ENCODE measurements at regions not wholly inside any gene's neighbourhood (a gene's known extent, or its start where the extent isn't known, plus 50 kb on each side); places are given as distances from the start of the nearest gene placed in this dataset.

DNA sequence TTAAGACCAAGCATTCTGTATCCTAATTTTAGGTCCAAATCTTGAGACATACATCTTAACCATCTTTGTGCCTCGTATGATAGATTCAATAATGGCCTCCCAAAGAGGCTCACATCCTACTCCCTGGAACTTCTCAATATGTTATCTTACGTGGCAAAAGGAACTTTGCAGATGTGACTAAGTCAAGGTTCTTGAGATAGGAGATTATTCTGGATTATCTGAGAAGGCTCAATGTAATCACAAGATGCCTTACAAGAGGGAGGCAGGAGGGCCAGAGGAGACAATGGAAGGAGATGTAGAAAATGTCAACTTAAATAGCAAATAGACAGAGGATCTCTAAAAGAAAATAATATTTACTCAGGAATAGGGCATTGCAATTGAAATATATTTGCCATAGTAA, 548.9 kb downstream of the MATN1 start:
- H3K27me3 ChIP-seq (ENCODE audit: control insufficient read depth, insufficient read depth, low read length) = no peaks in the 10 kb centered on the region
- DNase-seq (ENCODE audit: low read depth) = no peak
- no peaks in the 10 kb centered on the region for H3K36me3 ChIP-seq (ENCODE audit: control insufficient read depth, insufficient read depth, low read length)
- TF ChIP-seq, protein P1, sequence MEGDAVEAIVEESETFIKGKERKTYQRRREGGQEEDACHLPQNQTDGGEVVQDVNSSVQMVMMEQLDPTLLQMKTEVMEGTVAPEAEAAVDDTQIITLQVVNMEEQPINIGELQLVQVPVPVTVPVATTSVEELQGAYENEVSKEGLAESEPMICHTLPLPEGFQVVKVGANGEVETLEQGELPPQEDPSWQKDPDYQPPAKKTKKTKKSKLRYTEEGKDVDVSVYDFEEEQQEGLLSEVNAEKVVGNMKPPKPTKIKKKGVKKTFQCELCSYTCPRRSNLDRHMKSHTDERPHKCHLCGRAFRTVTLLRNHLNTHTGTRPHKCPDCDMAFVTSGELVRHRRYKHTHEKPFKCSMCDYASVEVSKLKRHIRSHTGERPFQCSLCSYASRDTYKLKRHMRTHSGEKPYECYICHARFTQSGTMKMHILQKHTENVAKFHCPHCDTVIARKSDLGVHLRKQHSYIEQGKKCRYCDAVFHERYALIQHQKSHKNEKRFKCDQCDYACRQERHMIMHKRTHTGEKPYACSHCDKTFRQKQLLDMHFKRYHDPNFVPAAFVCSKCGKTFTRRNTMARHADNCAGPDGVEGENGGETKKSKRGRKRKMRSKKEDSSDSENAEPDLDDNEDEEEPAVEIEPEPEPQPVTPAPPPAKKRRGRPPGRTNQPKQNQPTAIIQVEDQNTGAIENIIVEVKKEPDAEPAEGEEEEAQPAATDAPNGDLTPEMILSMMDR (IDR thresholded peaks at IDR 0.05; ENCODE audit: insufficient read depth, low read length, poor library complexity, severe bottlenecking) = no peak
- no peak overlapping the region for H3K4me3 ChIP-seq (ENCODE audit: low read depth, low read length)

DNA sequence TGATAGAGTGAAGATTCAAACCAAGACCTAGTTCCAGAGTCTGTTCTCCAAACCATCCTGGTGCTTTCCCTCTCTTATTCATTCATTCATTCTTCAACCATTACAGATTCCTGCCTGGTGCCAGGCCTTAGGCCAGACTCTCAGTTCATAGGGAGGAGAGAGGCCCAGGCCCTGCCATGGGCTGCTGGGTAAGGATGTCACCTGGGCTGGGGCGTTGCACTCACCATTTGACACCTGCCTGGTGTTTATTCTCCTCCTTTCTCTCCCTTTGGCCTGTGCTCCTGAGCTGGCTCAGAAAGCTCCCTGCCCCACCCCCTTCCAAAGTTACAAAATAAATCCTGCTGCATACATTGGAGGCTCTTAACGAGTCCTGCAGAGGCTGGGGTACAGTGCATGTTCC, 549.8 kb downstream of the MATN1 start:
- Histone ChIP-seq H3K27me3 (ENCODE audit: control insufficient read depth, insufficient read depth, low read length) (no peaks in the 10 kb centered on the region), H3K36me3 (ENCODE audit: control insufficient read depth, insufficient read depth, low read length) (no peaks in the 10 kb centered on the region), H3K4me3 (ENCODE audit: low read depth, low read length) (no peak overlapping the region)
- TF ChIP-seq, protein P1 (IDR thresholded peaks at IDR 0.05; ENCODE audit: insufficient read depth, low read length, poor library complexity, severe bottlenecking) = no peak
- no peak for DNase-seq (ENCODE audit: low read depth)

DNA sequence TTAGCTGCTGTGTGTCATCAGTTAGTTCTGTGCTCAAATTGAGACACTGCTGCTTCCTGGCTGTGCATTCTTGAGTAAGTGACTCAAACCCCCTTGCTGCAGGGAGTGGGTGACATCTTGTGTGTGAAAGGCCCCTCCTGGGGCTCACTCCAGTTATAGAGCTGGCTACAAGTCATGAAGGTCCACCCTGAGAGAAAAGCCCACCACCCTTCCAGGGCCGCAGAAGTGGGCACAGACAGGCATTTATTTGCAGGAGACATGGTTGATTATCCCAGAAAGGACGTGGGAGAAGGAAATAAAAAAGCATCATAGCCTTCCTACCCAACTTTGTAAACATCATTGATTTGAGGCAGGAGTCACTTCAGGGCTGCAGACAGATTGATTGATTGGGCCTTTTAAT, 550.6 kb downstream of the MATN1 start:
- TF ChIP-seq, protein P1 (IDR thresholded peaks at IDR 0.05; ENCODE audit: insufficient read depth, low read length, poor library complexity, severe bottlenecking) = no peak
- no peaks in the 10 kb centered on the region for H3K36me3 ChIP-seq (ENCODE audit: control insufficient read depth, insufficient read depth, low read length)
- DNase-seq (ENCODE audit: low read depth) = no peak
- no peak overlapping the region for H3K4me3 ChIP-seq (ENCODE audit: low read depth, low read length)
- no peaks in the 10 kb centered on the region for H3K27me3 ChIP-seq (ENCODE audit: control insufficient read depth, insufficient read depth, low read length)

DNA sequence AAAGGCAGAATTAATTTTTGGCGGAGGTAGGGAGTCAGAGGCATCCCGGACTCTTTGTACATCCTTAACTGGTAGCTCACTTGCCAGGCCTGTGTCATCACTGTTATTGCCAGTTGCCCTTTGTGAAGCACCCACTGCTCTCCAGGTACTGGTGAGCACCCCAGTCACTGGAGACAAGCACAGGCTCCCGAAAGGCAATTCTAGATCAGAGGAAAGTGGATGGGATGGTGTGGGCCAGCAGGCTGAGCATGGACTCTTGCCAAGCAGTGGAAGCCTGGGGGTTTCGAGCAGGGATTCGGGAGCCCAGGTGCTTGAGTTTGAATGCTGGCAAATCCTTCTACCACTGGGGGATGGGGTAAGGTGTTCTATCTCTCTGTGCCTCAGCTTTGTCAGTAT, 551.1 kb downstream of the MATN1 start:
- no peak for DNase-seq (ENCODE audit: low read depth)
- Histone ChIP-seq H3K4me3 (ENCODE audit: low read depth, low read length) (no peak overlapping the region), H3K27me3 (ENCODE audit: control insufficient read depth, insufficient read depth, low read length) (no peaks in the 10 kb centered on the region), H3K36me3 (ENCODE audit: control insufficient read depth, insufficient read depth, low read length) (no peaks in the 10 kb centered on the region)
- TF ChIP-seq, protein P1 (IDR thresholded peaks at IDR 0.05; ENCODE audit: insufficient read depth, low read length, poor library complexity, severe bottlenecking) = no peak

DNA sequence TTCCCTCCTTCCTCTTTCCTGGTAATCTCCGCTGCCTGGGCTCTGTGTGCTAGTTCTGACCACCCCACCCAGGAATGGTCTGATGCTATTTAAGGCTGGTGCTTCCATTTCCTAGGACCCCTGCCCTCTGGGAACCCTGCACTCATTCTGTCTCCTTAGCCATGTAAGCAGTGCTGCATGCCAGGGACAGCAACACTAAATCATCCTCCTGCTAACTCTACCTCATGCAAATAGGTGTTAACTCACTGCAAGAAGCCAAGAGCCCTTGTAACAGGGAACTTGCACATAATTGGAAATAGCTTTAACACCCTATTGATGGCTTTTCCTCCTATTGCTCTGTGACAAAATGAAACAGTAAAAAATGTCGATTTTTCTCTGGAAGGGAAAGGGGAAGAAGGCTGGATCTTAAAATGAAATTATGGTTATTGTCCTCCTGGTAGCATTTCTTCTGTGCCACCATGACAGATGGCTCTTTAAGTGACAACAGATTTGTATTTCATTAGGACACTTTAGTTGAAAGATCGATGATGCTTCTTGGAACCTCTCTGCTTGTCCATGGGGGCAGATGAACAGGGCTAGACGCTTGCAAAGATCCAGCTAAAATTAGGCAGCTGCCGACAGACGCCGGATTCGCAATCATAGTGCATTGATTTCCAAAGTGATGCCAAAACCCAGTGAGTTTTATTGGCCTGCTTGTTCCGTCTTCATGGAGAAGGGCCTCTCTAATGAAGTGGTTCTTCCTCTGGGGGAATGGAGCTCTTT, 551.7 kb downstream of the MATN1 start:
- Histone ChIP-seq H3K27me3 (ENCODE audit: control insufficient read depth, insufficient read depth, low read length) (no peaks in the 10 kb centered on the region), H3K4me3 (ENCODE audit: low read depth, low read length) (no peak overlapping the region), H3K36me3 (ENCODE audit: control insufficient read depth, insufficient read depth, low read length) (no peaks in the 10 kb centered on the region)
- TF ChIP-seq, protein P1 (IDR thresholded peaks at IDR 0.05; ENCODE audit: insufficient read depth, low read length, poor library complexity, severe bottlenecking) = no peak
- no peak for DNase-seq (ENCODE audit: low read depth)

DNA sequence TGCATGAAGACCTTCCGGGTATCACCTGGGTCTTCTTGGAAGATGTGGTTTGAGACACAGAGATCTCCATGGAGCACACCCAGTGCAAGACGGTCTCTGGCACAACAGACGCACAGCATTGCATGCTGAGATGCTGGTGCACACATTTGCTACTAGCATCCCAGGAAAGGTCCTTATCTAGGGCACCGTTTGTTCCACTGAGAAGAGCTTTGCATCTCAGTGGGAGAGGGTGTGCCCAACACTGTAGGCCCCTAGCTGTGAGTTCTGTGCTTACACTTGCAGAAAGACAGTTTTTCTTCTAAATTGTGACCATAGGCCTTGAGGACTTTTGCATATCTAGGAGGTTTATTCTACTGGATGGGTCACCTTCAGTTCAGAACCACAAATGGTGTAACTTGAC, 554.1 kb downstream of the MATN1 start:
- no peak for DNase-seq (ENCODE audit: low read depth)
- TF ChIP-seq, protein P1 (IDR thresholded peaks at IDR 0.05; ENCODE audit: insufficient read depth, low read length, poor library complexity, severe bottlenecking) = no peak
- H3K36me3 ChIP-seq (ENCODE audit: control insufficient read depth, insufficient read depth, low read length) = no peaks in the 10 kb centered on the region
- no peaks in the 10 kb centered on the region for H3K27me3 ChIP-seq (ENCODE audit: control insufficient read depth, insufficient read depth, low read length)
- H3K4me3 ChIP-seq (ENCODE audit: low read depth, low read length) = no peak overlapping the region

All from kidney epithelial cell (primary cell).